Activated T-cell treated with anti-CD3 and anti-CD28 coated beads, Interleukin-2, amount 50 U/mL, for 72 hours (primary cell): ENCODE measurements at regions not wholly inside any gene's neighbourhood (a gene's known extent, or its start where the extent isn't known, plus 50 kb on each side); places are given as distances from the start of the nearest gene placed in this dataset.

Source experiments
- ATAC-seq, 2 donors: fragments of 150-1000 bp; cut with Tn5 transposase; replicated peaks in 1 of 2; 2 replicates each; pipeline ENCODE4 v1.10.0; 2021; ENCODE audit warnings: moderate library complexity in 2 of 2, mild to moderate bottlenecking in 1 of 2
- DNase-seq, 2 donors: peaks; one replicate each; pipeline ENCODE4 v3.0.0; 2021 to 2022; ENCODE audit warnings: mixed read lengths in 1 of 2
- H3K27ac Mint-ChIP-seq: one replicate; pipeline ENCODE4 v1.8.0; 2022; ENCODE audit warnings: mild to moderate bottlenecking, moderate library complexity, mixed read lengths
- H3K27me3 Mint-ChIP-seq: one replicate; pipeline ENCODE4 v1.8.0; 2022; ENCODE audit warnings: low read depth, mixed read lengths
- H3K36me3 Mint-ChIP-seq, 2 donors: one replicate each; pipeline ENCODE4 v1.8.0; 2022; ENCODE audit warnings: mixed read lengths in 2 of 2, mild to moderate bottlenecking in 1 of 2; ENCODE audit not compliant: insufficient read depth in 2 of 2
- H3K4me1 Mint-ChIP-seq: one replicate; pipeline ENCODE4 v1.8.0; 2022; ENCODE audit warnings: low read depth, mixed read lengths
- H3K4me3 Mint-ChIP-seq, 2 donors: one replicate each; pipeline ENCODE4 v1.8.0; 2022; ENCODE audit warnings: mild to moderate bottlenecking in 2 of 2, mixed read lengths in 2 of 2, moderate library complexity in 2 of 2
- H3K9me3 Mint-ChIP-seq, 2 donors: one replicate each; pipeline ENCODE4 v1.8.0; 2022; ENCODE audit warnings: mixed read lengths in 2 of 2

DNA sequence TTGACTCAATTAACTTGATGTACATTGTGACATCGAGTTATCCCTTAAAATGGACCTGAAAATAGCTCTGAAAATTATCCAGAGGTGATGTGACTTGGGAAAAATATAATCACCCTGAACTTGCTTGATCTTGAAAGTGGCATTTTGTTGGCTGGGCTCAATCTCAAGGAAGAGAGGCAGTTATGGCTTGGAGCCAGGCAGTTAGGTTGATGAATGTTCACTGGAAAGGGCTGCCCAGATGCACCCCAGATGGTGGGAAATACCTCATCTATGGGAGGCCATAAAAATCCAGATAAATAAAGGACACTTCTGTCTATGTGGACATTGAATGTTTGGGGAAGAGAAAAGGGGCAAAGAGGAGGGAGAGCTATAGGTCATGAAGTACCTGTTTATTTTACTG lies 55.7 kb upstream of the OR5AN1 start:
- no peak for DNase-seq
- ATAC-seq, result no peak
- Mint-ChIP-seq H3K4me3 (no peak overlapping the region), H3K4me1 (no peaks in the 10 kb centered on the region), H3K9me3 (peaks cover 0 to 2% of the 10 kb centered on the region in 2 donors), H3K27ac (no peak overlapping the region), H3K36me3 (no peaks in the 10 kb centered on the region), H3K27me3 (peaks cover 50% of the 10 kb centered on the region)

DNA sequence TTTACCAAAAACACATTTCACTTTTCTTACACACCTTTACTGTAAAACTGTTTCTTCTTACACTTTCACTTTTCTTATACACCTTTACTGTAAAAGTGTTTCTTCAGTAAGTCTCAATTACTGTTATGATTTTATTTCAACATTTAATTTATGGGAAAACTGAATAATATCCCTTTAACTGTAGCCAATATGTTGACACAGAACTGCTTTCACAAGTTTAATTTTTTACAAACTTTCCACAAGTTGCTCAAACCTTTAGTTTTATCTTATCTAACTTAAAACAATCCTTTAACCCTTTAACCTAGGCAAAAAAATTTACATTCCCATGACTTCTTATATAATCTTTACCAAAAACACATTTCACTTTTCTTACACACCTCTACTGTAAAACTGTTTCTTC lies 63.3 kb upstream of the OR5AN1 start:
- H3K4me1 Mint-ChIP-seq, result no peaks in the 10 kb centered on the region
- DNase-seq, result no peak
- peaks cover 0 to 3% of the 10 kb centered on the region in 2 donors for H3K9me3 Mint-ChIP-seq
- ATAC-seq, result no peak
- H3K4me3 Mint-ChIP-seq, result no peak overlapping the region
- H3K36me3 Mint-ChIP-seq, result no peaks in the 10 kb centered on the region
- no peak overlapping the region for H3K27ac Mint-ChIP-seq
- peaks cover 28% of the 10 kb centered on the region for H3K27me3 Mint-ChIP-seq

DNA sequence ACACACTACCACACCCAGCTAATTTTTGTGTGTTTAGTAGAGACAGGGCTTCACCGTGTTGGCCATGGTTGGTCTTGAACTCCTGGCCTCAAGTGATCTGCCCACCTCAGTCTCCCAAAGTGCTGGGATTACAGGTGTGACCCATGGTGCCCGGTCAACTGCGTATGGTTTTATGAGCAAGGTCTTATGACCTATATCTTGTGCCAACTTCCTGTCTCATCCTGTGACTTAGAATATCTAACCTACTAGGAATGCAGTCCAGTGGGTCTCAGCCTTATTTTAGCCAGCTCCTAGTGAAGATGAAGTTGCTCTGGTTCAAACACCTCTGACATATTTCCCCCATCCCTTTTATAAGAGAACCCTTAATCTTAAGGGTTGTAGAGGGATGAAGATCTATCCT lies 66.1 kb upstream of the OR5AN1 start:
- DNase-seq, result no peak
- Mint-ChIP-seq H3K27ac (no peak overlapping the region), H3K27me3 (peaks cover 25% of the 10 kb centered on the region), H3K4me3 (no peak overlapping the region), H3K4me1 (no peaks in the 10 kb centered on the region), H3K9me3 (peaks cover 0 to 3% of the 10 kb centered on the region in 2 donors), H3K36me3 (no peaks in the 10 kb centered on the region)
- ATAC-seq, result no peak

DNA sequence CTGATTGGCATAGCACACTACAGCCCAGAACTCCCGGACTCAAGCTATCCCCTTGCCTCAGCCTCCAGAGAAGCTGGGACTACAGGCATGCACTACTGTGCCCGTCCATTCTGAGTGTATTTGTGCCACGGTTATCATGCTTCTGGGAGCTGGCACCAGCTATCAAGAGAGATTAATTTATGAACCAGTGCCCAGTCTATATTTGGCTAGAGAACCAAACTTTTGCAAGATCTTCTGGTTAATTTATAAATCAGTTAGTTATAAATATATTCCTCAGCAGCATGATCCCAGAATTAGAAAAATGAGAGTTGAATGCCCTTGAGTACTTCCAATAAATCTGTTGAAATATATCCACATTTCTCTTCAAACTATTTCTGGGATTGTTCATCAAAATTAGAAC lies 67.5 kb upstream of the OR5AN1 start:
- no peak overlapping the region for H3K27ac Mint-ChIP-seq

DNA sequence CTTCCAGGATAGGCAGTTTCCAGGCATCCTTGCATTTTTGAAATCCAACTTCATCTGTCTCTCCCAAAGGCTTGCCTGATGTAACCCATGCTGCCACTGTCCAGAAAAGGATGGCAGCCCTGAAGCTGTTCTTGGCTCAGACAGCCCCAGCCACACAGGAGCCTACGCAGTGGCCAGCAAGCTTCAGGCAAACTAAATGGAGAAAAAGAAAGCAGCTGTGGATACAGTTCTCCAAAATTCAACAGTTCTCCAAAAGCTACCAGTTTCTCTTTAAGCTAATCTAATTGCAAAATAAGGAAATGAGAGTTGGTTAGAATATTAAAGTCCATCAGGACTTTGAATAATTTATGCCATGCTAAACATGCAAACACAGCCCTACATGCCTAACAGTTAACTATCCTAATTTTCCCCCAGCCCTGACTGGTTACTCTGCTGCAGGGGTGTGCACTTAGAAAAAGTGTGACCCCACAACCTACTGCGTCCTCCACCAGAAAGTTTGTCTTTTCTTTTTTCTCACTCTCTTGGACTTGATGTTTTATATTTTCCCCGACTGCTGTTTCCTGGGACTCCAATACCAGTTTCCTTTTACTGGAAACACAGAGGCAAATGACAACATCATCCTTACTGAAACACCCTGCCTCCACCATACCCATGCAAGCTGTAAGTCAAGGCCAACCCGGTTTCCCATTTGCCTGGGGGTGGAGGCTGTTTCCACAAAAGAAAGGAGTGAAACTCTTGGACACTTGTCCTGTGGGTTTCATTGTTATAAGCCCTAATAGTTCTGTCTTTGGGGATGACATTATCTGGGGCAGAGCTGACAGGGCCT lies 69.1 kb upstream of the OR5AN1 start:
- ATAC-seq (no peak), DNase-seq (no peak)
- Mint-ChIP-seq H3K36me3 (no peaks in the 10 kb centered on the region), H3K4me3 (no peak overlapping the region), H3K27ac (no peak overlapping the region), H3K27me3 (peaks cover 27% of the 10 kb centered on the region), H3K4me1 (peaks cover 4% of the 10 kb centered on the region), H3K9me3 (peaks cover 0 to 3% of the 10 kb centered on the region in 2 donors)

More for the DNA sequence above, 67.5 kb upstream of the OR5AN1 start:
- Mint-ChIP-seq H3K27me3 (peaks cover 24% of the 10 kb centered on the region), H3K36me3 (no peaks in the 10 kb centered on the region), H3K4me1 (no peaks in the 10 kb centered on the region), H3K4me3 (no peak overlapping the region), H3K9me3 (peaks cover 0 to 3% of the 10 kb centered on the region in 2 donors)
- no peak for ATAC-seq
- no peak for DNase-seq

DNA sequence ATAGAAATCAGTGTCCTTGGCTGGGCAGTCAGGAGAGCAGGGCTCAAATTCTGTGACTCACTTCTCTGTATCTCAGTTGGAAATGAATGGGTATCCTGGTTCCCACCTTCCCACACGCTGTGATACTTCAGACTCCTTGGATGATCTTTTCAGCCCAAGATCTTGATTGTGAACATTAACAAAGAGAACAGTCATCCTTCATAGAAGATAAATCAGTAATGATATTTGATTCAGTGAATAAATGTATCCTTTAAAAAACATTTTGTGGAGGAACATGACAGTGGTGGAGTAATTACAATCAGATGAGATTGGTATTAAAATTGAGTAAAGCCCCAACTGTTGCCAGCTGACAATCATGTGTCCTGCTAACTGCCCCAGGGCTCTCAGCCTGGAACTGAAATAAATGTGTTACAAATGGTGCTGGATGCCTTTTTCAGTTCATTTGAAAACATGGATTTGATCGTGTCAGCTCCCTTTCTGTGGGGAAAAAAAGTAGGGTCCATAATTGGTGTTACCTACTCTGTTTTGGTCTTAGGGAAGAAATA lies 72.9 kb upstream of the OR5AN1 start:
- Mint-ChIP-seq H3K36me3 (no peaks in the 10 kb centered on the region), H3K27me3 (peaks cover 27% of the 10 kb centered on the region), H3K4me1 (peaks cover 16% of the 10 kb centered on the region)

DNA sequence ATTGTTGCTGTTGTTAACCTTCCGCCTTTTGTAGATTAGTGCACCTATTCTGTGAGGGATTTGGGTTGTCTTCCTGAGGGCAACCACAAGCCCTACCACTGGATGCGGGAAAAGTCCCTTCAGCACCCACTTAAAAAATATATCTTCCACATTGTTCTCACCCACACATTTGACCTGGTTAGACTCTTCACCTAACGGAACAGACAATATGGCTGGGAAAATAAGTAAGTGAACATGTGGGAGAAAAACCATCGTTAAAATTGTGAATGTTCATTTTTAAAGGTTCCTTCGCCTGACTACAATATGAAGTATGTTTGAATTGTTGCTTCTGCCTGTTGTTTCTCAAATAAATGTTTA lies 72.0 kb upstream of the MPEG1 start:
- Mint-ChIP-seq H3K27ac (no peak overlapping the region), H3K27me3 (peaks cover 27% of the 10 kb centered on the region), H3K36me3 (no peaks in the 10 kb centered on the region), H3K9me3 (no peaks in the 10 kb centered on the region), H3K4me1 (peaks cover 16% of the 10 kb centered on the region), H3K4me3 (peak overlapping the region; percentile 69 to 78)
- ATAC-seq (peak in 1 of 2 donors; percentile 11), DNase-seq (no peak)

More for the DNA sequence above, 72.9 kb upstream of the OR5AN1 start:
- Mint-ChIP-seq H3K27ac (no peak overlapping the region), H3K9me3 (no peaks in the 10 kb centered on the region), H3K4me3 (no peak overlapping the region)
- DNase-seq, result no peak
- no peak for ATAC-seq

DNA sequence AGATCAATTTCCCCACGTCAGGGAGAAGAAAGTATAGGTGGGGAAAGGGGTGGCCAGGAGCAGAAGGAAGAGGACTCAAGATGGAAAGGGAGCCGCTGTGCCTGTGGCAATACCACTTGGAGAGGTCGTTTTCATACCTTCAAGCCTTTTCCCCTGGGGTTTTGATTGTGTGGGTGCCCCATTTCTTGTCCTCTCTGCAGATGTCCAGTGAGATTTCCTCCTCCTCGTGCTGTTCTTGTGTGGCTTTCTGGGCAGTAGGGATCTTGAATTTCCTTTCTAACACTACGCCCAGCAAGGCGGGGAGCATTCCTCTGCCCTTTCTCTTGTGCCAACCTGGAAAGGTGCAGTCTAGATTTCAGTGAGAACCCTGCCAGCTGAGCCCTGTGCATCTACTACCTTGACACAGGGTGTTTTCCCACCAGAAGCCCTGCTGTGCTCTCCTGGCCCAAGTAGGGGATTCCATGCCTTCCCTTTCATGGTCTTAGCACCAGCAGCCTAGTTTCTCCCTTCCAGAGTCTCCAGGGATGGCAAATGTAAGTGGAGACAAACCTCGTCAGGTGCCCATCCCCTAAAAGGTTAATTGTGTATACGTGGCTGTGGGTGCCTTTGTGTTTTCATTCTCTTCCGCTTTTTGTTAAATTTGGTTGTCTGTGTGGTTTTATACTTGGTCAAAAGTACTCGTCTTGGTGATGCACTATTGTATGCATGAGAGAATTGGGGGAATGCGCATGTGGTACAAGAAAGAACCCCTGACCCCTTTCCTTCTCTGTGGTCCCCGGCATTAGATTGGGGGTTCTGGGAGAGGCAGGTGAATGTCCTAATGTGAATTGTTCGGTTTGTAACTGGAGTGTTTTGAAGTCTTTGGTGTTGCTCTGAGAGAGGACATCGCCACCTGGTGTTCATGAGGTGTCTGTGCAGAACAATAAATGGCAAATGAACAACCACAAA lies 71.4 kb upstream of the MPEG1 start:
- no peaks in the 10 kb centered on the region for H3K36me3 Mint-ChIP-seq
- no peak overlapping the region for H3K27ac Mint-ChIP-seq
- H3K4me3 Mint-ChIP-seq, result peak overlapping the region; percentile 69 to 78
- ATAC-seq (peak; percentile 60 to 65), DNase-seq (peak; percentile 33)
- H3K27me3 Mint-ChIP-seq, result peaks cover 27% of the 10 kb centered on the region
- peaks cover 16% of the 10 kb centered on the region for H3K4me1 Mint-ChIP-seq
- no peaks in the 10 kb centered on the region for H3K9me3 Mint-ChIP-seq

DNA sequence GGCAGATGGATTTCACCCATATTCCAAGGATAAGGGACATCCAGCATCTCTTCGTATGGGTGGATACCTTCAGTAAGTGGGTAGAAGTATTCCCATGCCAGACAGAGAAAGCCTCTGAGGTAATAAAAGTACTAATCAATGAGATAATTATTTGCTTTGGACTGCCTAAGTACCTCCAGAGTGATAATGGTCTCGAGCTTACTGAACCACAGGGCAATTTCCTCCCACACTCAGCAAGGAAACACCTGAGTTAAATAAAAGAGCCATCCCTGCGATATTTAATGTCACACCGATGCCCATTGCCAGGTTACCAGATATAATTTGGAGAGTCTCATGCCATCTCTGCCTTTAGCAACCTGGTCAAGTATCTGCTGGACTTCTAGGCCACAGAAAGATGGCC lies 70.6 kb upstream of the MPEG1 start:
- H3K36me3 Mint-ChIP-seq, result no peaks in the 10 kb centered on the region
- peaks cover 16% of the 10 kb centered on the region for H3K4me1 Mint-ChIP-seq
- H3K9me3 Mint-ChIP-seq, result no peaks in the 10 kb centered on the region
- no peak for ATAC-seq
- DNase-seq, result no peak
- no peak overlapping the region for H3K27ac Mint-ChIP-seq
- no peak overlapping the region for H3K4me3 Mint-ChIP-seq
- H3K27me3 Mint-ChIP-seq, result peaks cover 24% of the 10 kb centered on the region

DNA sequence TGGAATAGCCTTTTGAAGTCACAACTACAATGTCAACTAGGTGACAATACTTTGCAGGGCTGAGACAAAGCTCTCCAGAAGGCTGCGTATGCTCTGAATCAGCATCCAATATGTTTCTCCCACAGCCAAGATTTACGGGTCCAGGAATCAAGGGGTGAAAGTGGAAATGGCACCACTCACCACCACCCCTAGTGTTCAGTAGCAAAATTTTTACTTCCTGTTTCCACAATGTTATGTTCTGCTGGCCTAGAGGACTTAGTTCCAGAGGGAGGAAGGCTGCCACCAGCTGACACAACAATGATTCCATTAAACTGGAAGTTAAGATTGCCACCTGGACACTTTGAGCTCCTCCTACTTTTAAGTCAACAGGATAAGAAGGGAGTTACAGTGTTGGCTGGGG lies 68.5 kb upstream of the MPEG1 start:
- Mint-ChIP-seq H3K27ac (no peak overlapping the region), H3K27me3 (peaks cover 13% of the 10 kb centered on the region), H3K4me1 (peaks cover 16% of the 10 kb centered on the region), H3K9me3 (no peaks in the 10 kb centered on the region), H3K36me3 (no peaks in the 10 kb centered on the region), H3K4me3 (no peak overlapping the region)
- ATAC-seq, result no peak
- no peak for DNase-seq

DNA sequence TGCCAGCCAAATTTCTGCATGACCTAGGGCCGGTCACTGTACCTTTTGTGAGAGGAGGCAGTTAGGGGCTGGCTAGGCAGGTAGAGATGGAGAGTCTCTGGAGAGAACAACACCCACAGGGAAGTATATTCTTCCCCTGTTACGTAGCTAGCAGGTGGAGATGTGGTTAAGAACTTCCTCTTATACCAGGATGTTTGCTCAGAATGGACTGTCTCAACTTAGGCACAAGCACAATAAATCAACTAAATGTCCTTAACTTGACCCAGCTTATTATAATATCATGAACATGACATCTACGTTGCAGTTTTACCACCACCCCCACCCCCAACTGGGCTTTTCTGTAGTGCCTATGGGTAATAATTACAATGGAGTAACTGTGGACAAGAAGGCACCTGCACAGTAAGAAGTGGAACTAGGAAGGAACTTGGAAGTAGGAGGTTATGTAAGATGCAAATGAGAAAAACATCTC lies 60.7 kb upstream of the MPEG1 start:
- no peaks in the 10 kb centered on the region for H3K36me3 Mint-ChIP-seq
- DNase-seq (no peak), ATAC-seq (peak in 1 of 2 donors; percentile 5)
- no peak overlapping the region for H3K27ac Mint-ChIP-seq
- H3K4me1 Mint-ChIP-seq, result peaks cover 16% of the 10 kb centered on the region
- H3K27me3 Mint-ChIP-seq, result no peaks in the 10 kb centered on the region
- H3K9me3 Mint-ChIP-seq, result no peaks in the 10 kb centered on the region
- H3K4me3 Mint-ChIP-seq, result no peak overlapping the region

DNA sequence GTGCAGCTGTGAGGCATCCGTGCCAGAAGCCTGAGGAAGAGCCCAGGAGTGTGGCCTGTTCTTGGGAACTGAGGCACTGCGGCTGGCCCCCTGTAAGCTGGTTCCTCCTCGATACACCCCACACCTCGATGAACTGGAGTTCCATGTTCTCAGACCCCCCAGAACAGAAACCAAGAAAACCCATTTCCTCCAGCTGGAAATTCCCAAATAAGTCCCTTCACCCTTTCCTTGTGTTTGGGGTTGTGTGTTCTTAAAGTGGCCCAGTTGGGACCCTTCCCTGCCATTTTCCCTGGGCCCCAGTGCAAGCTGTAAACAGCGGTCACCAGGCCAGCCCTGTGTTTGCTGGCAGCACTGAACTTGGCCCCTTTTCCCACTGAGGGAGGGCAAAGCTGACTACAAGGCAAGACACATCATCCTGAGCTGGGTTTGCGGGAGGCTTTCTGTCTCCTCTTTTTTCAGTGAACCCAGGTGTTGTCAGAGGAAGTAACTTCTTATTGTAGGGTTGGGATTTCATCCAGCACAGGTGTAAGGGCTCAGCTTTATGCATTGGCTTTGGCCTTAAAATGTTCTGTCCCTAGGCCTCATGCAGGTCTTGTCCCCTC lies 60.1 kb upstream of the MPEG1 start:
- ATAC-seq, result no peak
- no peak overlapping the region for H3K27ac Mint-ChIP-seq
- peaks cover 16% of the 10 kb centered on the region for H3K4me1 Mint-ChIP-seq
- DNase-seq, result no peak
- H3K36me3 Mint-ChIP-seq, result no peaks in the 10 kb centered on the region
- H3K9me3 Mint-ChIP-seq, result no peaks in the 10 kb centered on the region
- no peaks in the 10 kb centered on the region for H3K27me3 Mint-ChIP-seq
- no peak overlapping the region for H3K4me3 Mint-ChIP-seq
